GM21576 (cell line): ENCODE measurements at regions not wholly inside any gene's neighbourhood (a gene's known extent, or its start where the extent isn't known, plus 50 kb on each side); places are given as distances from the start of the nearest gene placed in this dataset.

Source experiments
- ATAC-seq: cut with Tn5 transposase; IDR thresholded peaks from one replicate; pipeline ENCODE4 v1.9.1; 2021; ENCODE audit warnings: mild to moderate bottlenecking, moderate library complexity; ENCODE audit not compliant: unreplicated experiment

- no peak for ATAC-seq
Measured at GRCh38 chrX:40154250-40154852, 56.6 kb upstream of the BCOR start.

GRCh38 chrX:40153345-40154249, 55.8 kb upstream of the BCOR start:
- peak; percentile 56 for ATAC-seq

GRCh38 chrX:40152741-40153344, 55.1 kb upstream of the BCOR start:
- ATAC-seq: no peak

- ATAC-seq: no peak
Measured at GRCh38 chrX:40152173-40152711, 54.5 kb upstream of the BCOR start.

GRCh38 chrX:40151211-40152172, 53.7 kb upstream of the BCOR start:
- ATAC-seq: no peak

- ATAC-seq: no peak
Measured at GRCh38 chrX:40150503-40150902, 52.7 kb upstream of the BCOR start.

GRCh38 chrX:40149286-40150175, 51.8 kb upstream of the BCOR start:
- no peak for ATAC-seq

- no peak for ATAC-seq
Measured at GRCh38 chrX:40148385-40149285, 50.9 kb upstream of the BCOR start.

- ATAC-seq: no peak
Measured at GRCh38 chrX:40147971-40148370, 50.2 kb upstream of the BCOR start.
